Upper lobe of left lung (tissue), 6 donors: ENCODE measurements at regions not wholly inside any gene's neighbourhood (a gene's known extent, or its start where the extent isn't known, plus 50 kb on each side); places are given as distances from the start of the nearest gene placed in this dataset.

Experiments
- ATAC-seq, 2 donors: fragments of 200-7000 bp; cut with Tn5 transposase; one replicate each; pipeline ENCODE4 v1.9.1; 2022; ENCODE audit warnings: mild to moderate bottlenecking in 2 of 2, moderate library complexity in 2 of 2; ENCODE audit not compliant: low FRiP score in 2 of 2
- DNase-seq, 2 donors: peaks; one replicate each; pipeline ENCODE4 v3.0.0-alpha.2; 2019 to 2020
- H3K27ac ChIP-seq, 4 donors: fragments of 200-600 bp; sonication (generic); one replicate each; pipeline ENCODE4 v1.5.1; 2016 to 2019
- H3K27me3 ChIP-seq, 4 donors: fragments of 200-600 bp; sonication (generic); one replicate each; pipeline ENCODE4 v1.5.1; 2017 to 2019
- H3K36me3 ChIP-seq, 4 donors: fragments of 200-600 bp; sonication (generic); one replicate each; pipeline ENCODE4 v1.5.1; 2016 to 2019
- H3K4me1 ChIP-seq, 4 donors: fragments of 200-600 bp; sonication (generic); one replicate each; pipeline ENCODE4 v1.5.1; 2018 to 2019
- H3K4me3 ChIP-seq, 4 donors: fragments of 200-600 bp; sonication (generic); one replicate each; pipeline ENCODE4 v1.5.1; 2017 to 2019; ENCODE audit warnings: mild to moderate bottlenecking in 2 of 4, moderate library complexity in 1 of 4
- H3K9me3 ChIP-seq, 4 donors: fragments of 200-600 bp; sonication (generic); one replicate each; pipeline ENCODE4 v1.5.1; 2018 to 2019
- EP300 ChIP-seq, 4 donors: sonication (generic); formaldehyde crosslinking; IDR thresholded peaks; one replicate each; pipeline ENCODE4 v1.5.1; 2017; ENCODE audit warnings: antibody characterized with exemption in 4 of 4, control low read depth in 2 of 4
- POLR2A ChIP-seq, 4 donors: fragments of 450-650 bp; IDR thresholded peaks; one replicate each; pipeline ENCODE4 v1.5.1; 2016 to 2017; ENCODE audit warnings: antibody characterized with exemption in 4 of 4, mild to moderate bottlenecking in 2 of 4
- POLR2AphosphoS5 ChIP-seq, 2 donors: sonication (generic); formaldehyde crosslinking; IDR thresholded peaks; one replicate each; pipeline ENCODE4 v1.5.1; 2017; ENCODE audit warnings: antibody characterized with exemption in 2 of 2
- WGBS, 2 donors: methylation state at CpG; one replicate each; pipeline ENCODE4 v1.1.5; 2017 to 2018; 5-methylcytosine and 5-hydroxymethylcytosine counted together
- TF ChIP-seq, protein P1 (sequence below), 6 experiments: fragments of 450-650 bp in 4 of 6; fragments of 200-600 bp in 2 of 6; sonication (generic) in 2 of 6; IDR thresholded peaks; one replicate each; pipeline ENCODE4 v1.5.1; 2016 to 2019; ENCODE audit warnings: antibody characterized with exemption in 6 of 6
- donor health status: DM: no; HTN: no; CAD: no; lungs with moderate emphysema.
- donor health status: DM: no; HTN: yes; CAD: no; lungs with severe emphysema.

DNA sequence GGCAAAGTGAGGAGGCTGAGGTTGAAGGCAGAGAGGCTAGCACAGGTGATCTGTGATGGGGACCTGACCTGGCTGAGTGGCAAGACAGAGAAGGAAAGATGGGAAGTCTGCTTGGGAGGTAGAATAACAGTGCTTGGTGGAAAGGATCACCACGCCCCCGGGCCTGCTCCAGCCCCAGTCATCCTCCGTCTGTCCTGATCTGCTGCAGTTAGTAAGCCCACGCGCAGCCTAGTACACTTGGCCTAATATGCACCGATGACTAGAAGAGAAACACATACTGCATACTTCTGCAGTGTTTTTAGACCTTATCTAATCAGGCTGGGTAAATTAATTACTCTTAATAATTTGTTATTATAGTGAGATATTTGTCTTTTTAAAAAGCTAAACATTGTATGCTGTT is 103.7 kb upstream of the KLF3 start:
- H3K9me3 ChIP-seq: peaks cover 0 to 4% (median 0%) of the 10 kb centered on the region in 4 donors
- H3K4me1 ChIP-seq: peaks cover 16 to 33% (median 22%) of the 10 kb centered on the region in 4 donors
- no peaks in the 10 kb centered on the region for H3K36me3 ChIP-seq
- no peak for DNase-seq
- H3K27me3 ChIP-seq: no peaks in the 10 kb centered on the region
- no peak overlapping the region for H3K27ac ChIP-seq
- TF ChIP-seq, protein P1, sequence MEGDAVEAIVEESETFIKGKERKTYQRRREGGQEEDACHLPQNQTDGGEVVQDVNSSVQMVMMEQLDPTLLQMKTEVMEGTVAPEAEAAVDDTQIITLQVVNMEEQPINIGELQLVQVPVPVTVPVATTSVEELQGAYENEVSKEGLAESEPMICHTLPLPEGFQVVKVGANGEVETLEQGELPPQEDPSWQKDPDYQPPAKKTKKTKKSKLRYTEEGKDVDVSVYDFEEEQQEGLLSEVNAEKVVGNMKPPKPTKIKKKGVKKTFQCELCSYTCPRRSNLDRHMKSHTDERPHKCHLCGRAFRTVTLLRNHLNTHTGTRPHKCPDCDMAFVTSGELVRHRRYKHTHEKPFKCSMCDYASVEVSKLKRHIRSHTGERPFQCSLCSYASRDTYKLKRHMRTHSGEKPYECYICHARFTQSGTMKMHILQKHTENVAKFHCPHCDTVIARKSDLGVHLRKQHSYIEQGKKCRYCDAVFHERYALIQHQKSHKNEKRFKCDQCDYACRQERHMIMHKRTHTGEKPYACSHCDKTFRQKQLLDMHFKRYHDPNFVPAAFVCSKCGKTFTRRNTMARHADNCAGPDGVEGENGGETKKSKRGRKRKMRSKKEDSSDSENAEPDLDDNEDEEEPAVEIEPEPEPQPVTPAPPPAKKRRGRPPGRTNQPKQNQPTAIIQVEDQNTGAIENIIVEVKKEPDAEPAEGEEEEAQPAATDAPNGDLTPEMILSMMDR (IDR thresholded peaks at IDR 0.05): no peak
- TF ChIP-seq POLR2AphosphoS5 (IDR thresholded peaks at IDR 0.05) (no peak), EP300 (IDR thresholded peaks at IDR 0.05) (no peak), POLR2A (IDR thresholded peaks at IDR 0.05) (no peak)
- WGBS, 2 donors: 87 to 94% methylated on average over 6 of the region's 6 CpGs
- no peak overlapping the region for H3K4me3 ChIP-seq
- ATAC-seq: no peak

DNA sequence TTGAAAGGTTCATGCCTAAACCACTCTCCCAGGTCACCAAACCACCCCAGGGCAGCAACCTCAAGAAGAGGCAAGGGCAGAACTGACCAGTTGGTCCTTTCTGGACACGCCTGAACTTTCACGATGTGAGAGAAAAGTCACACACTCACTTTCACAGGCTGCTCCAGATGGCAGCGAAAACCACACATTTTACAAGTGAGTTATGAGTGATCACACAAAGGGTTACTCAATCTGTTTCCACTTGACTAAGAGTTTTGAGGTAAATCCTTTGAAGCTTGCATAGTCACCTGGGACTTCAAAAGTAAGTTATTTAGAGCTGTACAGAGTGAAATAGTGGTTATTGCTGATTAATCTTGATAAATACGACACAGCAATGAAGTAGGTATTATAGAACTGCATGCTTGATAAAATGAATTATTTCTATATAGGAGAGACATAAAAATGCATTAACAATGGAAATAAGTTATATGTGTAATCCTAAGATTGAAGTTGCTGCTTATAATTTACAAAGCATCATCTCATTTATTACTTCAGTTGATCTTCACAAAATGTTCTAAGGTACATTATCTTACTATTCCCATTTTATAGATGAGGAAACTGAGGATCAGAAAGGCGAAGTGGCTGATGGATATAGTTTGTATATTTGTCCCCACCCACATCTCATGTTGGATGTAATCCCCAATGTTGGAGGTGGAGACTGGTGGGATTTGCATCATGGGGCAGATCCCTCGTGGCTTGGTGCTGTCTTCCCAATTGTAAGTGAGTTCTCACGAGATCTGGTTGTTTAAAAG is 103.0 kb upstream of the KLF3 start:
- H3K4me3 ChIP-seq: no peak overlapping the region
- H3K27me3 ChIP-seq: no peaks in the 10 kb centered on the region
- H3K36me3 ChIP-seq: no peaks in the 10 kb centered on the region
- H3K4me1 ChIP-seq: peaks cover 18 to 37% (median 26%) of the 10 kb centered on the region in 4 donors
- H3K9me3 ChIP-seq: no peaks in the 10 kb centered on the region
- WGBS, 2 donors: 77 to 86% methylated on average over 7 of the region's 7 CpGs
- TF ChIP-seq EP300 (IDR thresholded peaks at IDR 0.05) (no peak), POLR2A (IDR thresholded peaks at IDR 0.05) (no peak), POLR2AphosphoS5 (IDR thresholded peaks at IDR 0.05) (no peak)
- TF ChIP-seq, protein P1 (IDR thresholded peaks at IDR 0.05): no peak
- no peak overlapping the region for H3K27ac ChIP-seq
- DNase-seq: no peak
- no peak for ATAC-seq

DNA sequence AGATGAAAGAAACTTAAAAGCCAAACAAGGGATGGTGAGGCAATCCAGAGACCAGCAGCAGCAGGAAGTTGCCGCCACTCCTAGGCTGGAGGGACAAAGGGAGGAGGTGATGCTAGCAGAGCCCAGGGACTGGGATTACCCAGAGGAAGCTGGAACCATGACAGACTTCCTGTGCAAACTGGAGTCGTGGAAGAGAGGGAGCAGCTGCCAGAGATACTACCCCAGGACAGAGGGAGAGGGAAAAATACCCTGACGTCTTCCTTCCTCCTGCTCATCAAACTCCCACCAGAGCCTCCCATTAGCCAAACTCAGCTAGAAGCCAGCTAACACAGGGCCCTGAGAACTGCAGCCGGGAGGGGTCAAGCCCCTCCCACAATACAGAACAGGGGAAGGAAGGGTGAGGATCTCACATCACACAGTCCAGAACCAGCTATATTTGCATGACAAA is 101.2 kb upstream of the KLF3 start:
- TF ChIP-seq, protein P1 (IDR thresholded peaks at IDR 0.05): no peak
- TF ChIP-seq POLR2AphosphoS5 (IDR thresholded peaks at IDR 0.05): peak; percentile 39 to 68
- peak in 2 of 4 donors; percentile 5 to 19 for TF ChIP-seq EP300 (IDR thresholded peaks at IDR 0.05)
- TF ChIP-seq POLR2A (IDR thresholded peaks at IDR 0.05): no peak
- 30 to 40% methylated on average over 4 of the region's 4 CpGs for WGBS, 2 donors
- Histone ChIP-seq H3K27me3 (no peaks in the 10 kb centered on the region), H3K4me1 (peaks cover 18 to 41% (median 28%) of the 10 kb centered on the region in 4 donors), H3K27ac (peak overlapping the region in 3 of 4 donors; percentile 21 to 56 (median 54)), H3K9me3 (no peaks in the 10 kb centered on the region), H3K36me3 (no peaks in the 10 kb centered on the region), H3K4me3 (no peak overlapping the region)
- DNase-seq (peak in 1 of 2 donors; percentile 52), ATAC-seq (peak; percentile 69 to 85)

DNA sequence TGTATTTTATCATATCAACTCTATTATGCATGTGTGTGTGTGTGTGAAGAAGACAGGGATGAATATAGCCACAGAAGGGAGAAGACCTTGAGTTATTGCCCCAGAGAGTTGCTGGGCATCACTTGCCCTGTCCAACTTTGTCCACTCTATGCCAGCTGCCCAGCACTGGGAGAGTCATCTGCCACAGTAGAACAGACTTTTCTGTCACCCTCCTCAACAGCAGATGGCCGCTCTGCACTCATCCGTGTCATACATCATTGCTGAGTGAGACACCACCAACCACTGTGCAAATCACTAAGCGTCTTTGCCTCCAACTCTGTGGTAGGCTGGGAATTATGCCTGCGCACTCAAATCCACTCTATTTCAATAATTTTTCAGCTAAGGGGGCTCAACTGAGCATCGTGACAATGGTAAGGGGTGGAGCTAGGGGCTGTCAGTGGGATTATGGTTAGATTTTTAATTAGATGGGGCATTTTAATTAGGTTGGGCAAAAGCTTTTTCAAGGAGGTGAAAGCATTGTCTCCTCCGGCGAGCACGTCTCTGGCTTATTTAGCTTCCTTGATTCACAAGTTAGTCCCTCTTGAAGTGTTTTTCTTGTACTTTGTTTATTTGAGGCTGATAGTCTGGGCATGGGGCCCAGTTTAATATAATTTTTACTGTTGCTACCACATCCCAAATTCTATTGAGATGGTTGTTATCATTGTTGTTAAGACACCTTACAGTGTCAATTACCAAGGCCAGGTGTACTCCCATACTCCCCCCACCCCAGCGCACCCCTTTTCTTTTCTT is 100.1 kb upstream of the KLF3 start:
- Histone ChIP-seq H3K4me3 (no peak overlapping the region), H3K27me3 (no peaks in the 10 kb centered on the region), H3K9me3 (no peaks in the 10 kb centered on the region), H3K4me1 (peaks cover 18 to 41% (median 28%) of the 10 kb centered on the region in 4 donors), H3K36me3 (no peaks in the 10 kb centered on the region), H3K27ac (peak overlapping the region; percentile 6 to 56 (median 38))
- no peak for TF ChIP-seq EP300 (IDR thresholded peaks at IDR 0.05)
- DNase-seq (no peak), ATAC-seq (no peak)
- WGBS, 2 donors: 65 to 66% methylated on average over 9 of the region's 9 CpGs
